K562 (cell line): ENCODE measurements at regions not wholly inside any gene's neighbourhood (a gene's known extent, or its start where the extent isn't known, plus 50 kb on each side); places are given as distances from the start of the nearest gene placed in this dataset.

Experiments used
- CBFA2T2 ChIP-seq: fragments of 450-650 bp; conservative IDR thresholded peaks from 2 replicates; pipeline ENCODE4 v1.6.1; 2017; ENCODE audit warnings: mild to moderate bottlenecking
- CBFA2T3 ChIP-seq: fragments of 450-650 bp; IDR thresholded peaks from 2 replicates; pipeline ENCODE4 v1.6.1; 2017
- CTBP1 ChIP-seq: fragments of 450-650 bp; IDR thresholded peaks from 2 replicates; pipeline ENCODE4 v1.6.1; 2016; ENCODE audit warnings: borderline replicate concordance
- EGR1 ChIP-seq: fragments of 450-650 bp; conservative IDR thresholded peaks from 2 replicates; pipeline ENCODE4 v1.6.1; 2017; ENCODE audit warnings: mild to moderate bottlenecking
- EHMT2 ChIP-seq: fragments of 450-650 bp; IDR thresholded peaks from 2 replicates; pipeline ENCODE4 v1.6.1; 2018; ENCODE audit warnings: antibody characterized with exemption
- FOXM1 ChIP-seq, 2 experiments: fragments of 450-650 bp in 1 of 2; sonication (generic) in 1 of 2; formaldehyde crosslinking in 1 of 2; IDR thresholded peaks; 2 replicates each; pipeline versions ENCODE4 v1.6.1 to v1.9.0; 2017 to 2022; ENCODE audit warnings: low read depth in 2 of 2, mild to moderate bottlenecking in 2 of 2, missing genetic modification reagents in 1 of 2, moderate library complexity in 1 of 2
- NEUROD1 ChIP-seq: fragments of 150-350 bp; IDR thresholded peaks from 2 replicates; pipeline ENCODE4 v1.6.1; 2014; ENCODE audit warnings: borderline replicate concordance, low read length, low read depth; ENCODE audit not compliant: partially characterized antibody
- RBBP5 ChIP-seq: fragments of 200-600 bp; sonication (generic); IDR thresholded peaks from 2 replicates; pipeline ENCODE4 v1.6.1; 2012; ENCODE audit warnings: borderline replicate concordance, mild to moderate bottlenecking, low read length, control low read depth, inconsistent platforms; ENCODE audit not compliant: insufficient read depth, poor library complexity, severe bottlenecking
- SMARCB1 ChIP-seq: IDR thresholded peaks from 2 replicates; pipeline ENCODE4 v1.6.1; 2011; ENCODE audit warnings: improper control_type of control experiment, low read depth; ENCODE audit not compliant: insufficient read length
- ZNF197 ChIP-seq: fragments of 200-800 bp; sonication (Bioruptor generic); IDR thresholded peaks from 2 replicates; pipeline ENCODE4 v1.6.1; 2016; ENCODE audit warnings: low read depth, missing genetic modification characterization, missing compliant biosample characterization
- TF ChIP-seq, protein P1 (sequence below): fragments of 450-650 bp; IDR thresholded peaks from 2 replicates; pipeline ENCODE4 v1.6.1; 2016; ENCODE audit warnings: mild to moderate bottlenecking
- TF ChIP-seq, protein P2 (sequence below), 2 experiments: fragments of 450-650 bp in 1 of 2; sonication (generic) in 1 of 2; formaldehyde crosslinking in 1 of 2; IDR thresholded peaks in 1 of 2; conservative IDR thresholded peaks in 1 of 2; 2 replicates each; pipeline versions ENCODE4 v1.6.1 to v1.8.1; 2016 to 2023; ENCODE audit warnings: mild to moderate bottlenecking in 2 of 2, moderate library complexity in 2 of 2, inconsistent platforms in 1 of 2, missing genetic modification reagents in 1 of 2
- TF ChIP-seq, protein P3 (sequence below): fragments of 450-650 bp; IDR thresholded peaks from 2 replicates; pipeline ENCODE4 v1.6.1; 2016
- TF ChIP-seq, protein P4 (sequence below), 2 experiments: fragments of 450-650 bp; IDR thresholded peaks; 2 replicates each; pipeline ENCODE4 v1.6.1; 2016; ENCODE audit warnings: mild to moderate bottlenecking in 2 of 2, borderline replicate concordance in 1 of 2, low read depth in 1 of 2, moderate library complexity in 1 of 2

DNA sequence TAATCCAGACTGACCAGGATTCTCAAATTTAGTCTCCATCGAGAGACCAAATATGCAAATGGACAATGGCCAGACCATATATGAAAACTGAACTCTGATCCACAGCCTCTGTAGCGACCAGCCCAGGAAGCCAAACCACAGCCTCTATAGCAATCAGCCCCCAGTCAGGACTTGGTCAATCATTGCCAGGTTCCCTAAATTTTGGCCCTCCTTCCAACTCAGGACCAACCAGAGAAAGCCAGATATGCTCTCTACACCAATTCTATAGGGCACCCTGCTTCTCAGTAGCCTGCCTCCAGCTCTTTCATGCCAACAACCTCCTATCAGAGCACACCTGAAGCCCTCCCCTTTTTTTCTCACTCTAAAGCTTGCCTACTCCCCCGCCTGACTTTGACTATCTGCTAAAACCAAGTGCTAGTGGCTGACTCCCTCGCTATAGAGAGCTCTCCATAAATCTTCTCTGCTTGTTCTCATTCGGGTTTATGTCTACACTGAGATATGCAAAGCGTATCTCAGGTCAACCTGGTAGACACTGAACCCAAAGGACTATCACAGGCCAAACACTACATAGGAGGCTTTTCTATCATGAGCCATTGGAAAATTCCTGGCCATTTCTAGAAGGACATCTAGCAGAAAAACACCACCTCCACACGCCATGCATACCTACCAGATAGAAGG lies 110.5 kb upstream of the FUT8 start (continued):
- TF ChIP-seq CBFA2T3 (peak; percentile 94), CTBP1 (peak; percentile 49; the same call in 1 of the 2 replicates), RBBP5 (no peak), EHMT2 (peak; percentile 59; the same call in 1 of the 2 replicates), SMARCB1 (no peak), FOXM1 (IDR thresholded peaks at IDR 0.05; ENCODE audit: low read depth) (0 out of 2 replicates have a peak, but pooled peaks have one; percentile 33), FOXM1 (CRISPR knock-in tag; IDR thresholded peaks at IDR 0.05; ENCODE audit: low read depth) (no peak), CBFA2T2 (peak; percentile 87), NEUROD1 (peak; percentile 30), EGR1 (peak; percentile 65), ZNF197 (CRISPR knock-in tag) (no peak)
- TF ChIP-seq, protein P1, sequence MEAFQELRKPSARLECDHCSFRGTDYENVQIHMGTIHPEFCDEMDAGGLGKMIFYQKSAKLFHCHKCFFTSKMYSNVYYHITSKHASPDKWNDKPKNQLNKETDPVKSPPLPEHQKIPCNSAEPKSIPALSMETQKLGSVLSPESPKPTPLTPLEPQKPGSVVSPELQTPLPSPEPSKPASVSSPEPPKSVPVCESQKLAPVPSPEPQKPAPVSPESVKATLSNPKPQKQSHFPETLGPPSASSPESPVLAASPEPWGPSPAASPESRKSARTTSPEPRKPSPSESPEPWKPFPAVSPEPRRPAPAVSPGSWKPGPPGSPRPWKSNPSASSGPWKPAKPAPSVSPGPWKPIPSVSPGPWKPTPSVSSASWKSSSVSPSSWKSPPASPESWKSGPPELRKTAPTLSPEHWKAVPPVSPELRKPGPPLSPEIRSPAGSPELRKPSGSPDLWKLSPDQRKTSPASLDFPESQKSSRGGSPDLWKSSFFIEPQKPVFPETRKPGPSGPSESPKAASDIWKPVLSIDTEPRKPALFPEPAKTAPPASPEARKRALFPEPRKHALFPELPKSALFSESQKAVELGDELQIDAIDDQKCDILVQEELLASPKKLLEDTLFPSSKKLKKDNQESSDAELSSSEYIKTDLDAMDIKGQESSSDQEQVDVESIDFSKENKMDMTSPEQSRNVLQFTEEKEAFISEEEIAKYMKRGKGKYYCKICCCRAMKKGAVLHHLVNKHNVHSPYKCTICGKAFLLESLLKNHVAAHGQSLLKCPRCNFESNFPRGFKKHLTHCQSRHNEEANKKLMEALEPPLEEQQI, result 0 out of 2 replicates have a peak, but pooled peaks have one; percentile 18
- TF ChIP-seq, protein P2, sequence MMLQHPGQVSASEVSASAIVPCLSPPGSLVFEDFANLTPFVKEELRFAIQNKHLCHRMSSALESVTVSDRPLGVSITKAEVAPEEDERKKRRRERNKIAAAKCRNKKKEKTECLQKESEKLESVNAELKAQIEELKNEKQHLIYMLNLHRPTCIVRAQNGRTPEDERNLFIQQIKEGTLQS (IDR thresholded peaks at IDR 0.05), result no peak
- TF ChIP-seq, protein P2 (CRISPR knock-in tag; conservative IDR thresholded peaks at IDR 0.05), result no peak
- TF ChIP-seq, protein P3, sequence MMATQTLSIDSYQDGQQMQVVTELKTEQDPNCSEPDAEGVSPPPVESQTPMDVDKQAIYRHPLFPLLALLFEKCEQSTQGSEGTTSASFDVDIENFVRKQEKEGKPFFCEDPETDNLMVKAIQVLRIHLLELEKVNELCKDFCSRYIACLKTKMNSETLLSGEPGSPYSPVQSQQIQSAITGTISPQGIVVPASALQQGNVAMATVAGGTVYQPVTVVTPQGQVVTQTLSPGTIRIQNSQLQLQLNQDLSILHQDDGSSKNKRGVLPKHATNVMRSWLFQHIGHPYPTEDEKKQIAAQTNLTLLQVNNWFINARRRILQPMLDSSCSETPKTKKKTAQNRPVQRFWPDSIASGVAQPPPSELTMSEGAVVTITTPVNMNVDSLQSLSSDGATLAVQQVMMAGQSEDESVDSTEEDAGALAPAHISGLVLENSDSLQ, result peak; percentile 85
- TF ChIP-seq, protein P4, sequence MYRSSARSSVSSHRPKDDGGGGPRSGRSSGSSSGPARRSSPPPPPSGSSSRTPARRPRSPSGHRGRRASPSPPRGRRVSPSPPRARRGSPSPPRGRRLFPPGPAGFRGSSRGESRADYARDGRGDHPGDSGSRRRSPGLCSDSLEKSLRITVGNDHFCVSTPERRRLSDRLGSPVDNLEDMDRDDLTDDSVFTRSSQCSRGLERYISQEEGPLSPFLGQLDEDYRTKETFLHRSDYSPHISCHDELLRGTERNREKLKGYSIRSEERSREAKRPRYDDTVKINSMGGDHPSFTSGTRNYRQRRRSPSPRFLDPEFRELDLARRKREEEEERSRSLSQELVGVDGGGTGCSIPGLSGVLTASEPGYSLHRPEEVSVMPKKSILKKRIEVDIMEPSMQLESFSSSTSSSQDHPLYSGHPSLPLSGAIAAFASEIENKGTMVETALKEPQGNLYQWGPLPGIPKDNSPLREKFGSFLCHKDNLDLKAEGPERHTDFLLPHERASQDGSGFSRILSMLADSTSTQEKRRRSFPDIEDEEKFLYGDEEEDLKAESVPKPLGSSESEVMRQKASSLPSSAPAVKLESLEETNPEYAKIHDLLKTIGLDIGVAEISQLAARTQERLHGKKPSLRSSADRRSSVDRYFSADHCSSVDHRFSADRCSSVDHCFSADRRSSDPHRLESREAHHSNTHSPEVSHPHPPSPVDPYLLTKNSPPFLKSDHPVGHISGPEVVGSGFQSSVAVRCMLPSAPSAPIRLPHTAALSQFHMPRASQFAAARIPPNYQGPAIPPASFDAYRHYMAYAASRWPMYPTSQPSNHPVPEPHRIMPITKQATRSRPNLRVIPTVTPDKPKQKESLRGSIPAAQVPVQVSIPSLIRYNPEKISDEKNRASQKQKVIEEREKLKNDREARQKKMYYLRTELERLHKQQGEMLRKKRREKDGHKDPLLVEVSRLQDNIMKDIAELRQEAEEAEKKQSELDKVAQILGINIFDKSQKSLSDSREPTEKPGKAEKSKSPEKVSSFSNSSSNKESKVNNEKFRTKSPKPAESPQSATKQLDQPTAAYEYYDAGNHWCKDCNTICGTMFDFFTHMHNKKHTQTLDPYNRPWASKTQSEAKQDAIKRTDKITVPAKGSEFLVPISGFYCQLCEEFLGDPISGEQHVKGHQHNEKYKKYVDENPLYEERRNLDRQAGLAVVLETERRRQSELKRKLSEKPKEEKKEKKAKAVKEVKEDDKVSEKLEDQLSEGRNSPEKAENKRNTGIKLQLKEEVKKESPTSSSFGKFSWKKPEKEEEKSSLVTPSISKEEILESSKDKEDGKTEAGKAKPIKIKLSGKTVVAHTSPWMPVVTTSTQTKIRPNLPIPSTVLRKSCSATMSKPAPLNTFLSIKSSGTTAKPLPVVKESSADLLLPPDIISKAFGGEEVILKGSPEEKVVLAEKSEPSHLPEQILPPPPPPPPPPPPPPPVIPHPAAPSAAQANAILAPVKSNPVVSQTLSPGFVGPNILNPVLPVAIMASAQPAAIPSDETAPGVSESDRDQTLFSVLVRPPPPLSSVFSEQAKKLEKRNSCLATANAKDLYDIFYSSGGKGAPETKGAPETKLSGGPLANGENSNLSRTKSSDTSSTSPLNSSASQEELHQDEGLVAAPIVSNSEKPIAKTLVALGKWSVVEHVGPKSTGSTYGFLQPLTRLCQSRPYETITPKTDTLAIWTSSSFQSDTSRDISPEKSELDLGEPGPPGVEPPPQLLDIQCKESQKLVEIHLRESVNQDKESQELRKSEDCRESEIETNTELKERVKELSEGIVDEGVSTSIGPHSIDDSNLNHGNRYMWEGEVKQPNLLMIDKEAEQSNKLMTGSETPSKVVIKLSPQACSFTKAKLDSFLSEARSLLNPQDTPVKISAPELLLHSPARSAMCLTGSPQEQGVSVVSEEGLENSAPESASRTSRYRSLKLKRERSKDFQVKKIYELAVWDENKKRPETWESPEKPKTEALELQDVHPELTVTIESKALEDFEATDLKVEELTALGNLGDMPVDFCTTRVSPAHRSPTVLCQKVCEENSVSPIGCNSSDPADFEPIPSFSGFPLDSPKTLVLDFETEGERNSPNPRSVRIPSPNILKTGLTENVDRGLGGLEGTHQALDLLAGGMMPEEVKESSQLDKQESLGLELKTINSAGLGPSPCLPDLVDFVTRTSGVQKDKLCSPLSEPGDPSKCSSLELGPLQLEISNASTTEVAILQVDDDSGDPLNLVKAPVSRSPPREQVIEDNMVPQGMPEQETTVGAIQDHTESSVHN (IDR thresholded peaks at IDR 0.05; ENCODE audit: borderline replicate concordance in 1 of 2, low read depth in 1 of 2), result no peak
